ENCODE measurements at regions not wholly inside any gene's neighbourhood (a gene's known extent, or its start where the extent isn't known, plus 50 kb on each side); places are given as distances from the start of the nearest gene placed in this dataset.

- no peak for DNase-seq
Measured at GRCh38 chr15:58330741-58331559, 100.8 kb upstream of the LIPC start.

- DNase-seq: no peak
Measured at GRCh38 chr15:58331560-58331912, 100.3 kb upstream of the LIPC start.

GRCh38 chr15:58331913-58332675 lies 99.7 kb upstream of the LIPC start:
- peak; percentile 95 for DNase-seq

- DNase-seq: no peak
Measured at GRCh38 chr15:58332676-58333400, 99.0 kb upstream of the LIPC start.

GRCh38 chr15:58334803-58335202 lies 97.0 kb upstream of the LIPC start:
- DNase-seq: no peak

DNA sequence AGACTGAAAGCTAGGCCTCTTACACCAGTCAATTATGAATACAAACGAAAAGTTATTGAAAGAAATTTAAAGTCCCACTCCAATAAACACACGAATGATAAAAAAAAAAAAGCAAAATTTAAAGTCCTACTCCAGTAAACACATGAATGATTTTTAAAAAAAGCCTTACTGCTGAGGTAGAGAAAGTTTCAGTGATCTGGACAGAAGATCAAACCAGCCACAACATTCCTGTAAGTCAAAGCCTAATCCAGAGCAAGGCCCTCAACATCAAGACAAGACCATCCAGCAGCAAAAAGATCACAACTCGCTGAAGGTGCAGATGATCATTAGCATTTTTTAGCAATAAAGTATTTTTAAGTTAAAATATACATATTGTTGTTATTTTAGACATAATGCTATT lies 95.6 kb upstream of the LIPC start:
- no peak for DNase-seq

GRCh38 chr15:58340176-58340575 lies 91.6 kb upstream of the LIPC start:
- DNase-seq: no peak

GRCh38 chr15:58342508-58342907 lies 89.3 kb upstream of the LIPC start:
- no peak for DNase-seq

GRCh38 chr15:58344213-58345070 lies 87.3 kb upstream of the LIPC start:
- DNase-seq: no peak

DNA sequence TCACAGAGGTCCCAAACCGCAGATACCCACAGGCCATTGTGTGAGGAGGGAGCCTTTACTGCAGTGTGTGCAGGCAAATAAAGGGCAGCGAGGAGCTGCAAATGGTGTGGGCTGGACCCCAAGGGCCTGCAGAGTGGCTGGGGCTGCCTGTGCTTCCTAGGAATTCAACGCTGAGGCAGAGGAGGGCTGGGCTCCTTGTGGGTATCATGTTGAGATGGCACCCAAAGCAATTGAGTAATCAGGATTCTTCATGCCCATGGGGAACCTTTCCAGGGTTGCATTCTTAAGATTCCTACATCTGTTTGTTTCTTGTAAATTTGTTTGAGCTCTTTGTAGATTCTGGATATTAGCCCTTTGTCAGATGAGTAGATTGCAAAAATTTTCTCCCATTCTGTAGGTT lies 85.4 kb upstream of the LIPC start:
- DNase-seq: no peak

- DNase-seq: no peak
Measured at GRCh38 chr15:58348095-58348812, 83.5 kb upstream of the LIPC start.

GRCh38 chr15:58352026-58352929 lies 79.5 kb upstream of the LIPC start:
- DNase-seq: no peak

GRCh38 chr15:58355382-58355971 lies 76.3 kb upstream of the LIPC start:
- DNase-seq: no peak

- DNase-seq: no peak
Measured at GRCh38 chr15:58355973-58356372, 75.8 kb upstream of the LIPC start.

- no peak for DNase-seq
Measured at GRCh38 chr15:58357529-58358476, 74.0 kb upstream of the LIPC start.

GRCh38 chr15:58360421-58361090 lies 71.2 kb upstream of the LIPC start:
- DNase-seq: no peak

DNA sequence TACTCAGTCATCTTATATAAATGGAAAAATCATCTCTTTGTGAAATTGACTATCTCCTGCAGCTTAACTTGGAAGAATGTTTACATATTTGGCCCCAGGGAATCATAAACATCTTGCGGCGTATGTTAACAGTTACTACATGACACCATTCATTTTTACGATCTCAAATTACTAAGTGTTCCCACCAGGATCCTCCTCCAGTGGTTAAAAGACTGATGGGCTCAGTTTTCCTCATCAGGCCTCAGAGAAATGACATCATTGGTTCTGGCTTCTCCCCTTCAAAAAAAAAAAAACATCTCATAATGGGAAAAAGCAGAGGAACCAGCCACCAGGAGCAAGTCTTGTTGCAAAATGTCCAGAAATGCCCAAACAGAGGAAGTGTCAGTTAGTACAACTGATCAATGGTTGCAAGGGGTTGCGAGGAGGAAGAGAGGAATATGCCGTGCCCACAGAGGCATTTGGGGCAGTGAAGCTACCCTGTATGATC lies 70.5 kb upstream of the LIPC start:
- no peak for DNase-seq

- DNase-seq: no peak
Measured at GRCh38 chr15:58362262-58362922, 69.4 kb upstream of the LIPC start.

Measured in left hindlimb (tissue), 1 donor.